Femur (tissue), 1 donor: ENCODE measurements at regions not wholly inside any gene's neighbourhood (a gene's known extent, or its start where the extent isn't known, plus 50 kb on each side); places are given as distances from the start of the nearest gene placed in this dataset.
A peak's percentile ranks its signal among the peaks of the same experiment; 100 is the strongest.

Experiments
- DNase-seq: peaks from one replicate; pipeline ENCODE4 v3.0.0-alpha.2; 2017

- DNase-seq = no peak
Observed at GRCh38 chr4:145346081-145346480, 135.6 kb upstream of the SMAD1 start.

- no peak for DNase-seq
Observed at GRCh38 chr4:145345401-145345800, 136.3 kb upstream of the SMAD1 start.

GRCh38 chr4:145341381-145341780 lies 140.3 kb upstream of the SMAD1 start:
- DNase-seq = no peak

DNA sequence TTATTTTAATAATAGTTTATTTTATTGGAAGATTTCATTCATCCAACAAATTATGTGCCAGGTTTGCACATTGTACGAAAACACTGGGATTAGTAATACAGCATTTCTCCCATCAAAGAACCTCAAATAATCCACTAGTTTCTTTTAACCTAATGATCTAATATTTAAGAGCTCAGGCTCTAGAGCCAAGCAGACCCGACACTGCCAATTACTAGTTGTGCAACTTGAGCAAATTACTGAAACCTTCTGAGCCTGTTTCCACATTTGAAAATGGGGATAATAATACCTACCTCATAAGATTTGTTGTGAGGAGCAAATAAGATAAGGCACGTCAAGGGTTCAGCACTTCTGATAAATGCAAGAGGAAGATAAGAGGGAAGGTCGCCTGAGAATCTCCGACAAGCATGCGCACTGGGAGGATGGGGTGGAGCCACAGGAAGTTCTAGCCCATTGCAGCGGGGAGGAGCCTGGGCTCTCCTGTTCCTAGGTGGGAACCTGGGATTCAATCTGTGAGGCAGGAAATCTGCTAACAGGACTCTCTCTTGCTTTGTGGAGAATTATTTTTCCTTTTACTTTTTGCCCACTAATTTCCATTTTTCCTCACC lies 141.5 kb upstream of the SMAD1 start:
- no peak for DNase-seq

- DNase-seq = no peak
Observed at GRCh38 chr4:145339075-145339725, 142.5 kb upstream of the SMAD1 start.

GRCh38 chr4:145338568-145338967 lies 143.1 kb upstream of the SMAD1 start:
- no peak for DNase-seq

GRCh38 chr4:145337391-145337790 lies 144.3 kb upstream of the SMAD1 start:
- DNase-seq = peak; percentile 33

- no peak for DNase-seq
Observed at GRCh38 chr4:145333786-145334185, 147.9 kb upstream of the SMAD1 start.

DNA sequence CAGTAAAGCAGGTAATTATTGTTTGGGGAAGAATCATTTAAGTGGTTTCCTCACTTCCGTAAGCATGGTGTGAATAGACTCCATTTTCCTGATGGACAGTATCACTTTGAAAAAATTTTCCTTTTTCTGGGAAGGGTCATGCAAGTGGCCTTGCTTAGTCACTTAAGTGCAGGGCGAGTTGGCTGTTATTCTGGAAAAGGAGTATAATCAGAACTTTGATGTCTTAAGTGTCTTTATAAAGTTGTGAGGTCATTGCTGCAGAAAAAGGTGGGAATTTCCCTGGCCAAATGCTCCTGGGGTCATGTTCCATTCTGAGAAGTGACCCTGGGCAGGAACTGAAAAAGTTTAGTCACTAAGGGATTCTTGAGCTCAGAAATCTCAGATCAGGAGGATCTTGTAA lies 146.1 kb upstream of the OTUD4 start:
- DNase-seq = no peak

- no peak for DNase-seq
Observed at GRCh38 chr4:145324161-145324560, 143.8 kb upstream of the OTUD4 start.

- DNase-seq = peak; percentile 39
Observed at GRCh38 chr4:145320294-145320693, 139.9 kb upstream of the OTUD4 start.

DNA sequence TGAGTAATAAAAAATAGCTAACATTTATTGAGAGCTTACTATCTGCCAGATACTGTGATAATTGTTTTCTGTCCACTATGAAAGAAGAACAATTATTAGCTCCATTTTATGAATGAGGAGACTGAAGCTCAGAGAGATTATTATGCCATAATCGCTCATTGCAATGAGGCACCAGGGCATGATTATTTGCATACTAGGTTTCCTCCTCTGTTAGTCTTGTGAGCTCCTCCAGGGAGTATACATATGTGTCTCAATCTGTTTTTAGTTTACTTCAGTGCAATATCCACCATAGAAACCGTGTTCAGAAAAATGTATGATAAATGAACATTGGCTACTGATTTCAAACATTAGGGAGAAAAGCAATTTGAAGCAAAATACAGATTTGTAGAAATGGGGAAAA lies 139.4 kb upstream of the OTUD4 start:
- DNase-seq = no peak

- DNase-seq = no peak
Observed at GRCh38 chr4:145316897-145317574, 136.6 kb upstream of the OTUD4 start.

DNA sequence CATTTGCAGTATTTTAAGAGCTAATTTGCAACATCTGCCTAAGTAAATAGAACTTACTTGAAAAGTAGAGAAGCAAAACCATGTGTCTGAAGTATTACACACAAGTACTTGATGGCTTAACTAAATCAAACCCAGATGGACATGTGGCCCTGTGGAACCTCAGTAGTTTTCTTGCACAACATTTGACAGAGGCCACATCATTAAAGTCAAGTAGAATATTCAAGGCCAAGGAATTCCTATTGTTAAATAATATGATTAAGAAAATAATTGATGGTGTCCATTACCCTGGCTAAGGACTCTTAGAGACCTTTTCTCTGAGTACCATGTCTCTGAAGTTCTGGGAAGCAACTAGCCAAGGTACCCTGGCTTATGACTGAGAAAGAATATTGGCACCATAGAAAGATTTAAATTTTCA lies 135.4 kb upstream of the OTUD4 start:
- no peak for DNase-seq

DNA sequence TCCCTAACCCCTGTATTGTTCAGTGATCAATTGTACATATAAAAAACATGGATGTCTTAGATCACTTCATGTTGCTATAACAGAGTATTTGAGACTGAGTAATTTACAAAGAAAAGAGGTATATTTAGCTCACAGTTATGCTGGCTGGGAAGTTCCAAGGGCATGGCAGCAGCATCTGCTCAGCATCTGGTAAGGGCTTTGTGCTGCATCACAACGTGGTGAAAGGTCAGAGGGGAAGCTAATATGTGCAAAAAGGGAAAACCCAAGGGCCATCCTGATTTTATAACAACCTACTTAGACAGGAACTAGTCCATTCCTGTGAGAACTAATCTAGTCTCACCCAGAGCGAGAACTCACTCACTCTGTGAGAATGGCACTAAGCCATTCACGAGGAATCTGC lies 128.2 kb upstream of the OTUD4 start:
- no peak for DNase-seq

GRCh38 chr4:145307763-145308430 lies 127.5 kb upstream of the OTUD4 start:
- DNase-seq = no peak

DNA sequence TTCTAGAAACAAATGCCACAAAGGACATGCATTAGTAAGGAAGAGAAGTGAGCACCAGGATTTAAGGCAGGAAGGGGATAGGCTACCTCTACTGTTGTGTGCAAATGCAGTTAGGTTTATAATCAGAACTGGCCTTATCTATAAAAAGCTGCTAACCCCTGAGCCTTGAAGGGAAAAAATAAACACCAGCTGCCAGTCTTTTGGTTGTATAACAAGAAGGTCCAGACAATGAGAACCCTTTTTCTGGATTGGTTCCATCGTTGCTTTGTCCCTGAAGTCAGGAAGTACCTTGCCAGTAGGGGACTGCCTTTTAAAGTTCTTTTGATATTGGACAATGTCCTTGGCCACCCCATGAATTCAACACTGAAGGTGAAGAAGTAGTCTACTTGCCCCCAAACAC lies 126.7 kb upstream of the OTUD4 start:
- no peak for DNase-seq

DNA sequence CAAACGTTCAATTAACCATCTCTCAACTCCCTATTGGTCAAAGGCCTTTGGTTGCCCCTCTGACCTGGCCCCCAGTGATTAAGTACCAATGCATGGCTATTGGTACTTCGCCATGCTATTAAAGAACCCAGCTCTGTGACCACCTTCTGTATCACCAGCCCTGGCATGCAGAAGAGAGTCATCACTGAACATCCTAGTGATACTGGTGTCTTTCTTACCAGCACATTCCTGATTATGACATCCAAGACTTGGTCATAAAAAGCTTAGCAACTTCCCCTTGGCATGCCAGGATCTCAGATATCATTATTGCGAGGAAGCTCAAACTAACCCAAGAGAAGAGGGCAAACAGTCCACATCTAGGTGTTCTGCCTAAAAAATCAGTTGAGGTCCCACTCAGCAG lies 122.3 kb upstream of the OTUD4 start:
- DNase-seq = no peak

DNA sequence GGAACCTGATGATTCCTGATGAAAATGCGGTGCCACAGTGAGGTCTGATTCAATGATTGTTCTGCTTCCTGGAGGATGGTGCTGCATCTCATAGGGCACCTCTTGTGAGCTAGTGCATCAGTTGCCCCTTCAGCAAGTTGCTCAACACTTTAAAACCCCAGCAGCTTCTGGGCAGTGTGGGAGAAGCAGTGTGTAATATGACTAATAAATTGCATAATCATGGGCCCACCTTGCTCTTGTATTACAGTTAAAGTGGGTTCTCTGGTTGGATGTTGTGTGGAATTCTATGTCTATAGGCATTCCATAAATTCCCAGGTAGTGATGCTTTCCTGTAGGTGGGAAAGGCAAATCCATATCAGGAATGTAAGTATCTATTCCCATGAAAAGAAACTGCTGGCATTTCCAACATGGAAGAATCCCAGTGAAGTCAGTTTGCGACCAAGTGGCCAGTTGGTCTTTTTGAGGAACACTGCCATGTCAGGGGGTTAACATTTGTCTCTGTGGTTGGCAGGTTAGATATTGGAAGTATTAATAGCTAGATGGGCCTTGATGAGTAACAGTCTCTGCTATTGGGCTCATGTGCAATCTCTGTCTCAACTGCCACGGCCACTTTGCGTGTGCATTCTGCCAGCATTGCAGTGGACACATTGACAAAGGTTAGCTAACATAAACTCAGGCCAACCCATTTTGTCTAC lies 121.1 kb upstream of the OTUD4 start:
- no peak for DNase-seq

DNA sequence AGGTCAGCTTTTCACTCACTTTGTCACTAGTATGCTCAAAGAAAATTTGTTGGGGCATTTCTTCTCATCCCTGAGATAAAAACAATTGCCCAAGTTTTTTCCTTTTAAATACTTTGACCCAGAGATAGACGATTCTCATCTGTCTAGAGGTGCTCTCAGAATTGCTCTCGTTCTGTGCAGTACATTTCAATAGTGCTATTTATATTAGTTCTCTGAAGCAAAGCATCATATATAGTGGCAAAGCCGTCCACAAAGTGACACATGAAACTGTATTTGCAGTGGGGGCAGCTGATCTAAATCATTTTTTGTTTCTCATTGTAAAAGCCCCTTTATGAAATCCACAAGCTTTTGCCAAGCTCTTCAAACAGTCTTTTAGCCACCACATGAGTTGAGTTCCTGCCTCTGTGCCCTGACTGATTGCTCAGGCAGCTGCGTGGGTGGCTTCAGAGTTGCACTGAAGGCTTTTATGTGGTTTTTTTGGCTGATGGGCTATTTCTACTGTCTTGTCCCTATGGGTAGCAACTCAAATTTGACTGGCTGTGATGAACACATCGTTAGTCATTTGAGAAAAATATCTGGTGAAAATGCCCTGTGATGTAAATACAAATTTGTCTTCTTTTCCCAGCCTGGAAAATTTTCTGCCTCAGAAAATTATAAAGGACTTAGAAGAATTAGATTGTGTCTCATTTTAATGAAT lies 119.1 kb upstream of the OTUD4 start:
- peak; percentile 34 for DNase-seq

DNA sequence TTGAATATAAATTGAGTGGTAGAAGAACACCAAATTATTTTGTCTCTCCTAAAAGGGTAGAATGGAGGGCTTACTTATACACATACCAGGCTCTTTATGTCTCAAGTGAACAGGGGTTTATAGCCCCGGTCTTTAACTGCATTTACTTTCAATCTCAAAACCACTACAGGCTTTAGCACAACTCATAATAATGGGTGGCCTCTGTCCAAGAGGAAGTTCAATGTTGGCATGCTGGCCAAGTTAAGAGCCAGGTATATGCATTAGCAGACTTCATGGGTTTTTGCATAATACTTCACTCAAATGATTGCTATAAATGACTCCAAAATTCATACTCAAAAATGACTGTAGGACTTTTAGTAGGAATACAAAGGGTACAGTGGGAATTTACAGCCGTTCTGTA lies 118.5 kb upstream of the OTUD4 start:
- DNase-seq = no peak

DNA sequence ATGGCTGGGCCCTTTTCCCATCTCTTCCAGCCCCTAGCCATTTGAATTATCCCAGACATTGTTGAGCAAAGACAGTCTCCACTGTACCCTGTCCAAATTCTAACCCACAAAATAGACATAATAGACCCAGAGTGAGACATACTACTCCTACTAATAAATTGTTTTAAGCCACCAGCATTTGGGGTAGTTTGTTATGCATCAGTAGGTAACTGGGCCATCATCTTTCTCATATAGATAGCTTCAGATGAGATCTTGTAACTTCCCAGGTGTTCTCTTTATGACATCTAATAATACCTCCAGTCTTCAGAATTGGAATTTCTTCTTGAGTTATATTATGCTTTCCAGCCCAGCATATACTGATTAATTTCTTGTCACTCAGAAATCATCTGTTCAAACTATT lies 117.2 kb upstream of the OTUD4 start:
- DNase-seq = no peak

- DNase-seq = no peak
Observed at GRCh38 chr4:145295547-145295946, 115.2 kb upstream of the OTUD4 start.
